ENCODE measurements at regions not wholly inside any gene's neighbourhood (a gene's known extent, or its start where the extent isn't known, plus 50 kb on each side); places are given as distances from the start of the nearest gene placed in this dataset.
"Not testable (repeated sequence)": the region's sequence is repeated elsewhere in the genome, so short reads cannot be mapped to it uniquely, and the experiment has no call there.

GRCh38 chr3:162973428-162973917 lies 1476.9 kb downstream of the OTOL1 start:
- H3K27me3 ChIP-seq (ENCODE audit: low read depth) = no peaks in the 10 kb centered on the region
- DNase-seq = no peak
- intact Hi-C loops (cut with micrococcal nuclease) = no loop called here
- H3K9me3 ChIP-seq (replicated peaks) = no peaks in the 10 kb centered on the region
- no peaks in the 10 kb centered on the region for H3K4me1 ChIP-seq
- H3K27ac ChIP-seq (replicated peaks) = no peak overlapping the region
- H3K36me3 ChIP-seq = no peaks in the 10 kb centered on the region
- TF ChIP-seq, protein P1, sequence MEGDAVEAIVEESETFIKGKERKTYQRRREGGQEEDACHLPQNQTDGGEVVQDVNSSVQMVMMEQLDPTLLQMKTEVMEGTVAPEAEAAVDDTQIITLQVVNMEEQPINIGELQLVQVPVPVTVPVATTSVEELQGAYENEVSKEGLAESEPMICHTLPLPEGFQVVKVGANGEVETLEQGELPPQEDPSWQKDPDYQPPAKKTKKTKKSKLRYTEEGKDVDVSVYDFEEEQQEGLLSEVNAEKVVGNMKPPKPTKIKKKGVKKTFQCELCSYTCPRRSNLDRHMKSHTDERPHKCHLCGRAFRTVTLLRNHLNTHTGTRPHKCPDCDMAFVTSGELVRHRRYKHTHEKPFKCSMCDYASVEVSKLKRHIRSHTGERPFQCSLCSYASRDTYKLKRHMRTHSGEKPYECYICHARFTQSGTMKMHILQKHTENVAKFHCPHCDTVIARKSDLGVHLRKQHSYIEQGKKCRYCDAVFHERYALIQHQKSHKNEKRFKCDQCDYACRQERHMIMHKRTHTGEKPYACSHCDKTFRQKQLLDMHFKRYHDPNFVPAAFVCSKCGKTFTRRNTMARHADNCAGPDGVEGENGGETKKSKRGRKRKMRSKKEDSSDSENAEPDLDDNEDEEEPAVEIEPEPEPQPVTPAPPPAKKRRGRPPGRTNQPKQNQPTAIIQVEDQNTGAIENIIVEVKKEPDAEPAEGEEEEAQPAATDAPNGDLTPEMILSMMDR (IDR thresholded peaks at IDR 0.05; ENCODE audit: borderline replicate concordance) = no peak
- no peak overlapping the region for H3K4me3 ChIP-seq

DNA sequence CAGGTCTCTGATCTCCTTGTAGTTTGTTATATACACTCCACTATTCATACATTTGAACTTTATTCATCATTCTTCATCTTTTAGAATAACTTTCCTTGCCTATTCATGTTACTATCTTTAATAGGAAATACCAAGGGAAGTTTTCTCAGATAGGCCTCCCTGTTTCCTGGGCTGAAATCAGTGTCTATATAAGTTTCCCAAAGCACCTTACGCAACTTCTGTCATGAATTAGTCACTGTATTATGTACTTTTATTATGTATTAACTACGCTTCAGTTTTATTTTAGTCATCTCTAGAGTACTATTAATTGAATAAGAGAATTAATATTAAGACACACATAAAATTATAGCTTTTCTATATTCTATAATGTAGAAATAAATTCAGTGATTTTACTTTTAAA lies 1481.5 kb downstream of the OTOL1 start:
- no peaks in the 10 kb centered on the region for H3K4me1 ChIP-seq
- TF ChIP-seq, protein P1 (IDR thresholded peaks at IDR 0.05; ENCODE audit: borderline replicate concordance) = no peak
- intact Hi-C loops (cut with micrococcal nuclease) = no loop called here
- no peaks in the 10 kb centered on the region for H3K27me3 ChIP-seq (ENCODE audit: low read depth)
- no peaks in the 10 kb centered on the region for H3K9me3 ChIP-seq (replicated peaks)
- no peak overlapping the region for H3K27ac ChIP-seq (replicated peaks)
- no peak for DNase-seq
- no peak overlapping the region for H3K4me3 ChIP-seq
- no peaks in the 10 kb centered on the region for H3K36me3 ChIP-seq

GRCh38 chr3:162984746-162985145 lies 1488.1 kb downstream of the OTOL1 start:
- intact Hi-C loops (cut with micrococcal nuclease) = no loop called here
- TF ChIP-seq, protein P1 (IDR thresholded peaks at IDR 0.05; ENCODE audit: borderline replicate concordance) = no peak
- H3K4me1 ChIP-seq = no peaks in the 10 kb centered on the region
- DNase-seq = no peak
- no peak overlapping the region for H3K27ac ChIP-seq (replicated peaks)
- H3K4me3 ChIP-seq = no peak overlapping the region
- no peaks in the 10 kb centered on the region for H3K27me3 ChIP-seq (ENCODE audit: low read depth)
- peaks cover 4% of the 10 kb centered on the region for H3K9me3 ChIP-seq (replicated peaks)
- H3K36me3 ChIP-seq = no peaks in the 10 kb centered on the region

DNA sequence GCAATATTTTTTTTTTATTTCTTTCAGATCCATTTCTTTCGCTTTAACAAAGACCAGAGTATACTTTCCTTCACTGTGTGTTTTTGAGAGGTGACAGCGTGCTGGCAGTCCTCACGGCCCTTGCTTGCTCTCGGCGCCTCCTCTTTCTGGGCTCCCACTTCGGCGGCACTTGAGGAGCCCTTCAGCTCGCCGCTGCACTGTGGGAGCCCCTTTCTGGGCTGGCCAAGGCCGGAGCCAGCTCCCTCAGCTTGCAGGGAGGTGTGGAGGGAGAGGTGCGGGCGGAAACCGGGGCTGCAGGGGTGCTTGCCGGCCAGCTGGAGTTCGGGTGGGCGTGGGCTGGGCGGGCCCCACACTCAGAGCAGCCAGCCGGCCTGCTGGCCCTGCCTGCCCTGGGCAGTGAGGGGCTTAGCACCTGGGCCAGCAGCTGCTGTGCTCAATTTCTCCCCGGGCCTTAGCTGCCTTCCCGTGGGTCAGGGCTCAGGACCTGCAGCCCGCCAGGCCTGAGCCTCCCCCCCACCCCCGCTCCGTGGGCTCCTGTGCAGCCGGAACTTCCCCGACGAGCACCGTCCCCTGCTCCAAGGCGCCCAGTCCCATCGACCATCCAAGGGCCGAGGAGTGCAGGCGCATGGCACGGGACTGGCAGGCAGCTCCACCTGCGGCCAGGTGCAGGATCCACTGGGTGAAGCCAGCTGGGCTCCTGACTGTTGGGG lies 1490.6 kb downstream of the OTOL1 start:
- H3K4me1 ChIP-seq; intact Hi-C loops (cut with micrococcal nuclease); H3K27me3 ChIP-seq (ENCODE audit: low read depth); DNase-seq; H3K4me3 ChIP-seq; H3K9me3 ChIP-seq (replicated peaks); H3K36me3 ChIP-seq; H3K27ac ChIP-seq (replicated peaks): not testable (repeated sequence)

DNA sequence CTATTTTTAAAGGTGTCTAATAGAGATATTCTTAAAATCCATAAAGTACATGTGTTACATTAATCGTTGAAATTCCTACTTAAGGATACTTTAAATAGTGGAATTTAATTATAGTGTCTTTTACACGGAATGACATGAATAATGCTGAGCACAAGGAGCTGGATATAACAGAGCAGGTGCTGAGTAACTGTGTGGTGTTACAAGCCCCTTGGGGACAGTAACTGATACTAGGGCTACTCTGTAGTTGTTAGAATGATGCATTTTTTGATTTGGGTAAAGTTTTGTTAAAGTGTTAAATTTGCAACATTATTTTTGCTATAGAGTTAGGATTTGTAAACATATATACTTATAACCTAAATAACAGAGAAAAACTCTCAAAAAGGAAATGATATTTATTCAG lies 1496.1 kb downstream of the OTOL1 start:
- Histone ChIP-seq H3K27me3 (ENCODE audit: low read depth) (no peaks in the 10 kb centered on the region), H3K9me3 (replicated peaks) (peaks cover 26% of the 10 kb centered on the region), H3K4me3 (no peak overlapping the region), H3K4me1 (no peaks in the 10 kb centered on the region), H3K36me3 (no peaks in the 10 kb centered on the region), H3K27ac (replicated peaks) (no peak overlapping the region)
- intact Hi-C loops (cut with micrococcal nuclease) = no loop called here
- TF ChIP-seq, protein P1 (IDR thresholded peaks at IDR 0.05; ENCODE audit: borderline replicate concordance) = no peak
- no peak for DNase-seq

GRCh38 chr3:162994165-162994564 lies 1497.6 kb downstream of the OTOL1 start:
- intact Hi-C loops (cut with micrococcal nuclease) = no loop called here
- TF ChIP-seq, protein P1 (IDR thresholded peaks at IDR 0.05; ENCODE audit: borderline replicate concordance) = no peak
- no peaks in the 10 kb centered on the region for H3K36me3 ChIP-seq
- H3K9me3 ChIP-seq (replicated peaks) = peaks cover 26% of the 10 kb centered on the region
- H3K27ac ChIP-seq (replicated peaks) = no peak overlapping the region
- no peaks in the 10 kb centered on the region for H3K27me3 ChIP-seq (ENCODE audit: low read depth)
- DNase-seq = no peak
- no peaks in the 10 kb centered on the region for H3K4me1 ChIP-seq
- H3K4me3 ChIP-seq = no peak overlapping the region
